ENCODE measurements at regions not wholly inside any gene's neighbourhood (a gene's known extent, or its start where the extent isn't known, plus 50 kb on each side); places are given as distances from the start of the nearest gene placed in this dataset.

GRCh38 chr4:23558101-23558500 is 331.7 kb downstream of the PPARGC1A start:
- no peak for TF ChIP-seq CTCF (IDR thresholded peaks at IDR 0.05; ENCODE audit: insufficient read depth, low read length, poor library complexity, severe bottlenecking)
- no peak for TF ChIP-seq EZH2phosphoT487 (conservative IDR thresholded peaks at IDR 0.05; ENCODE audit: low read length)
- H3K4me2 ChIP-seq (ENCODE audit: low read depth, low read length, poor library complexity, severe bottlenecking) = no peak overlapping the region
- no peaks in the 10 kb centered on the region for H3K9me3 ChIP-seq (ENCODE audit: insufficient read depth, low read length)
- no peak overlapping the region for H3K27ac ChIP-seq (ENCODE audit: low read depth, low read length)
- H3K9me2 ChIP-seq (replicated peaks; ENCODE audit: insufficient read depth, low read length) = no peaks in the 10 kb centered on the region
- no peaks in the 10 kb centered on the region for H4K20me1 ChIP-seq (ENCODE audit: low read depth, low read length)
- H3K9ac ChIP-seq (ENCODE audit: low read length) = no peak overlapping the region
- H2AFZ ChIP-seq (ENCODE audit: low read depth, low read length, severe bottlenecking) = no peak overlapping the region
- H3K4me3 ChIP-seq (ENCODE audit: insufficient read depth, low read length, poor library complexity, severe bottlenecking) = no peak overlapping the region
- no peaks in the 10 kb centered on the region for H3K36me3 ChIP-seq (ENCODE audit: low read length)
- H3K27me3 ChIP-seq (ENCODE audit: low read length) = no peaks in the 10 kb centered on the region
- no peaks in the 10 kb centered on the region for H3K79me2 ChIP-seq (ENCODE audit: insufficient read depth, low read length)
- H3F3A ChIP-seq (ENCODE audit: insufficient read depth) = no peaks in the 10 kb centered on the region

- no peak overlapping the region for H3K4me2 ChIP-seq (ENCODE audit: low read depth, low read length, poor library complexity, severe bottlenecking)
- H3K27me3 ChIP-seq (ENCODE audit: low read length) = no peaks in the 10 kb centered on the region
- no peak overlapping the region for H3K9ac ChIP-seq (ENCODE audit: low read length)
- no peaks in the 10 kb centered on the region for H3K9me3 ChIP-seq (ENCODE audit: insufficient read depth, low read length)
- no peaks in the 10 kb centered on the region for H3K79me2 ChIP-seq (ENCODE audit: insufficient read depth, low read length)
- H4K20me1 ChIP-seq (ENCODE audit: low read depth, low read length) = no peaks in the 10 kb centered on the region
- no peak overlapping the region for H3K27ac ChIP-seq (ENCODE audit: low read depth, low read length)
- no peak overlapping the region for H3K4me3 ChIP-seq (ENCODE audit: insufficient read depth, low read length, poor library complexity, severe bottlenecking)
- H3K9me2 ChIP-seq (replicated peaks; ENCODE audit: insufficient read depth, low read length) = no peaks in the 10 kb centered on the region
- H3K36me3 ChIP-seq (ENCODE audit: low read length) = no peaks in the 10 kb centered on the region
- H3F3A ChIP-seq (ENCODE audit: insufficient read depth) = no peaks in the 10 kb centered on the region
- H2AFZ ChIP-seq (ENCODE audit: low read depth, low read length, severe bottlenecking) = no peak overlapping the region
- TF ChIP-seq CTCF (IDR thresholded peaks at IDR 0.05; ENCODE audit: insufficient read depth, low read length, poor library complexity, severe bottlenecking) = no peak
- no peak for TF ChIP-seq EZH2phosphoT487 (conservative IDR thresholded peaks at IDR 0.05; ENCODE audit: low read length)
Observed at GRCh38 chr4:23547601-23548000, 342.2 kb downstream of the PPARGC1A start.

GRCh38 chr4:23547096-23547495 is 342.8 kb downstream of the PPARGC1A start:
- Histone ChIP-seq H3K79me2 (ENCODE audit: insufficient read depth, low read length) (no peaks in the 10 kb centered on the region), H3K9me2 (replicated peaks; ENCODE audit: insufficient read depth, low read length) (no peaks in the 10 kb centered on the region), H3K27me3 (ENCODE audit: low read length) (no peaks in the 10 kb centered on the region), H3K9ac (ENCODE audit: low read length) (no peak overlapping the region), H4K20me1 (ENCODE audit: low read depth, low read length) (no peaks in the 10 kb centered on the region), H3K4me2 (ENCODE audit: low read depth, low read length, poor library complexity, severe bottlenecking) (no peak overlapping the region), H3K27ac (ENCODE audit: low read depth, low read length) (no peak overlapping the region), H2AFZ (ENCODE audit: low read depth, low read length, severe bottlenecking) (no peak overlapping the region), H3K9me3 (ENCODE audit: insufficient read depth, low read length) (no peaks in the 10 kb centered on the region), H3K4me3 (ENCODE audit: insufficient read depth, low read length, poor library complexity, severe bottlenecking) (no peak overlapping the region), H3K36me3 (ENCODE audit: low read length) (no peaks in the 10 kb centered on the region), H3F3A (ENCODE audit: insufficient read depth) (no peaks in the 10 kb centered on the region)
- TF ChIP-seq EZH2phosphoT487 (conservative IDR thresholded peaks at IDR 0.05; ENCODE audit: low read length) (no peak), CTCF (IDR thresholded peaks at IDR 0.05; ENCODE audit: insufficient read depth, low read length, poor library complexity, severe bottlenecking) (no peak)

Measured in SU-DHL-6 (cell line).